Esophagus squamous epithelium (tissue), 4 donors: ENCODE measurements at regions not wholly inside any gene's neighbourhood (a gene's known extent, or its start where the extent isn't known, plus 50 kb on each side); places are given as distances from the start of the nearest gene placed in this dataset.

Experiments
- CTCF ChIP-seq, 6 experiments: fragments of 450-650 bp in 4 of 6; fragments of 200-600 bp in 2 of 6; sonication (generic) in 2 of 6; IDR thresholded peaks; one replicate each; pipeline ENCODE4 v1.5.1; 2016 to 2019; ENCODE audit warnings: antibody characterized with exemption in 6 of 6, mild to moderate bottlenecking in 4 of 6, moderate library complexity in 4 of 6
- POLR2A ChIP-seq, 4 donors: fragments of 450-650 bp; IDR thresholded peaks; one replicate each; pipeline ENCODE4 v1.6.1; 2017; ENCODE audit warnings: antibody characterized with exemption in 4 of 4, mild to moderate bottlenecking in 4 of 4, moderate library complexity in 3 of 4

- TF ChIP-seq CTCF (IDR thresholded peaks at IDR 0.05): no peak
- TF ChIP-seq POLR2A (IDR thresholded peaks at IDR 0.05): no peak
These were observed 98.1 kb upstream of the SH3BP4 start for GRCh38 chr2:234853729-234854128.
